ENCODE measurements at regions not wholly inside any gene's neighbourhood (a gene's known extent, or its start where the extent isn't known, plus 50 kb on each side); places are given as distances from the start of the nearest gene placed in this dataset.

GRCh38 chr2:145854039-145854755 is 1334.3 kb upstream of the ZEB2 start:
- TF ChIP-seq CTCF (IDR thresholded peaks at IDR 0.05) (no peak), POLR2A (IDR thresholded peaks at IDR 0.05) (no peak)
